ENCODE measurements at regions not wholly inside any gene's neighbourhood (a gene's known extent, or its start where the extent isn't known, plus 50 kb on each side); places are given as distances from the start of the nearest gene placed in this dataset.

DNA sequence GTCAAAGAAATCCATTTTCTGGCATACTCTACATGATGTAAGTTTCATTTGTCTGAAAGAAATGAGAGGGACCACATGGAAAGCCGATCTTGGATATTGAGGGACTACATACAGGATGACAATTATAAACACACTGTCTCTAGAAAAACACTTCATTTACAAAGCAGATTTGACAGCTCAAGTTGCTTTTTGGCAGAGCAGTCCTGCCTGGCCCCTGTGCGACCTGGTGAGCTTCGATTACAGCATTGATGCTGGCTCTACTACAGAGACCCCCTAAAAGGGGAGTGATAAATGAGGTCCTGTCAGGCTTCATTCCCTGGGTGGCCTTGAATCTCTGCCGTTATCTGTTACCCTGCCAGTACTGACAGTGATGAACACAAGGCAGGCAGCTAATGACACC lies 215.2 kb upstream of the NOCT start:
- Mint-ChIP-seq H3K4me1 (ENCODE audit: unreplicated experiment) (peaks cover 40% of the 10 kb centered on the region), H3K9me3 (no peaks in the 10 kb centered on the region)

DNA sequence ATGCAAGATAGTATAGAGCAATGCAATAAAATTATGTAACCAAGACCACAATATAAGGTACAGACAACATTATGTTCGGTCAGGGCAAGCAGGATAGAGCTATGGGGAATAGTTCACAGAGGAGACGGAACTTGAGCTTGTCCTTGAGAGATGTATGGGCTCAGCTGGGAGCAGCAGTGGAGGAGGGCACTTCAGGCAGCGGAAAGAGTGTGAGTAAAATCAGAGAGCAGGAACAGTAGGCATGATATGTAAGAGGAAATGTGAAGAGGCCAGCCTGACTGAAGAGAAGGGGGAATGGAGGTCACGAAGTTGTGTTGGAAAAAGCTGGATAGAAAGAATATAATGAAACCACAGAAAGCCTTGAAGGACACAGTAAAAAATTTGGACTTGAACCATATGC lies 217.2 kb upstream of the NOCT start:
- no peak overlapping the region for H3K4me3 Mint-ChIP-seq
- H3K27ac Mint-ChIP-seq: no peak overlapping the region
- no peaks in the 10 kb centered on the region for H3K9me3 Mint-ChIP-seq
- H3K36me3 Mint-ChIP-seq: no peaks in the 10 kb centered on the region
- peaks cover 25% of the 10 kb centered on the region for H3K4me1 Mint-ChIP-seq (ENCODE audit: unreplicated experiment)
- H3K27me3 Mint-ChIP-seq: peaks cover 25% of the 10 kb centered on the region
- no peak for DNase-seq (ENCODE audit: extremely low spot score, unreplicated experiment)
- TF ChIP-seq, protein P1, sequence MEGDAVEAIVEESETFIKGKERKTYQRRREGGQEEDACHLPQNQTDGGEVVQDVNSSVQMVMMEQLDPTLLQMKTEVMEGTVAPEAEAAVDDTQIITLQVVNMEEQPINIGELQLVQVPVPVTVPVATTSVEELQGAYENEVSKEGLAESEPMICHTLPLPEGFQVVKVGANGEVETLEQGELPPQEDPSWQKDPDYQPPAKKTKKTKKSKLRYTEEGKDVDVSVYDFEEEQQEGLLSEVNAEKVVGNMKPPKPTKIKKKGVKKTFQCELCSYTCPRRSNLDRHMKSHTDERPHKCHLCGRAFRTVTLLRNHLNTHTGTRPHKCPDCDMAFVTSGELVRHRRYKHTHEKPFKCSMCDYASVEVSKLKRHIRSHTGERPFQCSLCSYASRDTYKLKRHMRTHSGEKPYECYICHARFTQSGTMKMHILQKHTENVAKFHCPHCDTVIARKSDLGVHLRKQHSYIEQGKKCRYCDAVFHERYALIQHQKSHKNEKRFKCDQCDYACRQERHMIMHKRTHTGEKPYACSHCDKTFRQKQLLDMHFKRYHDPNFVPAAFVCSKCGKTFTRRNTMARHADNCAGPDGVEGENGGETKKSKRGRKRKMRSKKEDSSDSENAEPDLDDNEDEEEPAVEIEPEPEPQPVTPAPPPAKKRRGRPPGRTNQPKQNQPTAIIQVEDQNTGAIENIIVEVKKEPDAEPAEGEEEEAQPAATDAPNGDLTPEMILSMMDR (conservative IDR thresholded peaks at IDR 0.05): no peak

More for the DNA sequence above, 215.2 kb upstream of the NOCT start:
- TF ChIP-seq, protein P1 (conservative IDR thresholded peaks at IDR 0.05): no peak
- peak overlapping the region; percentile 36 for H3K27ac Mint-ChIP-seq
- no peaks in the 10 kb centered on the region for H3K36me3 Mint-ChIP-seq
- DNase-seq (ENCODE audit: extremely low spot score, unreplicated experiment): no peak
- no peak overlapping the region for H3K4me3 Mint-ChIP-seq
- peaks cover 35% of the 10 kb centered on the region for H3K27me3 Mint-ChIP-seq

DNA sequence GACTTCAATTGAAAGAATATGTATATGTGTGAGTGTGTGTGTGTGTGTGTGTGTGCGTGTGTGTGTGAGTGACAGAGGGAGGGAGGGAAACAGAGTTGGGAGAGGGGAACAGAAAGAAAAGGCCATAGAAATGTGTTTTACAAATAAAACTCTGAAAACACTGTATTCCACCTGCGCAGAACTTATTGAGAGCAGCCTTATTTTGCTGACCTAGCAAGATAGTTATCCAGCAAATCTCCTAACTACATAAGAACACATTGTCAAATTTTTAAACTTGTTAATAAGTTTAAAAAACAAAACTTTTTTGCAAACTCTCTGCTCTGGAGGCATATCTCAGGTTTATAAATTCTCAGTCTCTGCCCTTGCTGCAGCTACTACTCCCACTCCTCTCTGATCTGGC lies 217.9 kb upstream of the NOCT start:
- peaks cover 21% of the 10 kb centered on the region for H3K4me1 Mint-ChIP-seq (ENCODE audit: unreplicated experiment)
- TF ChIP-seq, protein P1 (conservative IDR thresholded peaks at IDR 0.05): no peak
- H3K36me3 Mint-ChIP-seq: no peaks in the 10 kb centered on the region
- DNase-seq (ENCODE audit: extremely low spot score, unreplicated experiment): no peak
- no peak overlapping the region for H3K27ac Mint-ChIP-seq
- H3K9me3 Mint-ChIP-seq: no peaks in the 10 kb centered on the region
- no peak overlapping the region for H3K4me3 Mint-ChIP-seq
- peaks cover 24% of the 10 kb centered on the region for H3K27me3 Mint-ChIP-seq

DNA sequence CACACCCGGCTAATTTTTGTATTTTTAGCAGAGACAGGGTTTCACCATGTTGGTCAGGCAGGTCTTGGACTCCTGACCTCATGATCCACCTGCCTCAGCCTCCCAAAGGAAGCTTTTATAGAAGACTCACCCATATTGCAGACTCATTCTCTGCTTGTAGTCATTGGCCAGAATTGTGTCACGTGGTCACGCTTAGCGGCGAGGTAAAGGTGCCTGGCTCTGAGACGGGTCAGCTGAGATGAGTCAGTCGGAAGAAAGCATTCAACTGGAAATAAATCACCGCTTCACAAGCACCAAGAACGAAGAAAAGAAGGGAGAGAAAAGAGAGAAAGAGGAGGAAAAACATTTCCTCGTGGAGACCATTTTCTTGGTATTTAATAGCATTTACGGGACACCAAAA lies 218.8 kb upstream of the NOCT start:
- H3K27me3 Mint-ChIP-seq: peaks cover 24% of the 10 kb centered on the region
- TF ChIP-seq, protein P1 (conservative IDR thresholded peaks at IDR 0.05): no peak
- no peaks in the 10 kb centered on the region for H3K9me3 Mint-ChIP-seq
- no peaks in the 10 kb centered on the region for H3K36me3 Mint-ChIP-seq
- no peak for DNase-seq (ENCODE audit: extremely low spot score, unreplicated experiment)
- H3K27ac Mint-ChIP-seq: no peak overlapping the region
- peaks cover 21% of the 10 kb centered on the region for H3K4me1 Mint-ChIP-seq (ENCODE audit: unreplicated experiment)
- no peak overlapping the region for H3K4me3 Mint-ChIP-seq

DNA sequence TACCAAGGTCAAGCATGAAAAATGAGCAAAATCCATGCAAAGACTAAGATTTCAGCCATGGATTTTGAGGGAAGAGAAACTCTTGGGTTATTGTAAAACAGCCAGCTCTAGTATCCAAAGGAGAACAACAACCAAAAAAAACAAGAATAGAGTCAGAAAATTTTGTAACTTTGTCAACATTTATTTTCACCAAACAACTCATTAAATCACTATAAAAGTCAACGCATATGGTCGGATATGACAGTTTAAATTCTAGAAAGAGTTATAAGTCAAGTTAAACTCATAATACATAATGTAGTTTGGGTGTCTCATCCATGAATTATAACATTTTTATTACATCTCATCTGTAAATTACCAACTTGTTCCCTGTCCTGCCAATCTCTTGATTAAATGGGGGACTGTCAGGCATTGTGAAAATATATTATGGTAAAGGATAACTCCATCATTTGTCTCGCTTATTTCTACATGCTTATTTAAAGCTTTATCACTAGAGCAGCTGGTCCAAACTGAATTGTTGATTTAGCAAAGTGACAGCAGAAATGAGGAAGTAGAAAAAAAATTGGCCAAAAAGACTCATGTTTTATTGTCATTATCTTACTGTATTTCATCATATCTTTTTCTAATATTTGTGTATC lies 224.8 kb upstream of the NOCT start:
- H3K9me3 Mint-ChIP-seq: no peaks in the 10 kb centered on the region
- TF ChIP-seq, protein P1 (conservative IDR thresholded peaks at IDR 0.05): no peak
- DNase-seq (ENCODE audit: extremely low spot score, unreplicated experiment): no peak
- H3K27ac Mint-ChIP-seq: no peak overlapping the region
- no peak overlapping the region for H3K4me3 Mint-ChIP-seq
- no peaks in the 10 kb centered on the region for H3K4me1 Mint-ChIP-seq (ENCODE audit: unreplicated experiment)
- H3K27me3 Mint-ChIP-seq: no peaks in the 10 kb centered on the region
- H3K36me3 Mint-ChIP-seq: no peaks in the 10 kb centered on the region

DNA sequence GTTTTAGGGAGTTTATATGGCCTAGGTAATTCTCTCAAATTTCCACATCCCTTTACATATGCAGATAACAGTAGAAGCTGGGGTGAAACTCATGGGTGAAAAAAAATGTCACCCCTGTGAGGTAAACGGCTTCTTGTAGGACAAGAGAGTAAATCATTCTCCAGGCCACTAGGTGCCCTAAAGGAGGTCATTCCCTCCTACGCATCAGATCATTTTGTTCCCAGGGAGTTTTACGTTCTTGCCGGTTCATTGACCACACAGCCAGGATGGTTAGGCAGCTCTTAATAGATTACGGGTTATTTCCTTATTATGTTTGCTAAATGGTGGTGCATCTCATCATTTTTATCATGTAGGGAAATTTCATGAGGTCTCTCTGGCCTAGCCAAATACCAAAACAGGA lies 225.8 kb upstream of the NOCT start:
- Mint-ChIP-seq H3K9me3 (no peaks in the 10 kb centered on the region), H3K4me3 (no peak overlapping the region), H3K27ac (no peak overlapping the region), H3K4me1 (ENCODE audit: unreplicated experiment) (no peaks in the 10 kb centered on the region), H3K36me3 (no peaks in the 10 kb centered on the region), H3K27me3 (no peaks in the 10 kb centered on the region)
- TF ChIP-seq, protein P1 (conservative IDR thresholded peaks at IDR 0.05): no peak
- DNase-seq (ENCODE audit: extremely low spot score, unreplicated experiment): no peak

Data from type B pancreatic cell (in vitro differentiated cells).